ENCODE measurements at regions not wholly inside any gene's neighbourhood (a gene's known extent, or its start where the extent isn't known, plus 50 kb on each side); places are given as distances from the start of the nearest gene placed in this dataset.

DNA sequence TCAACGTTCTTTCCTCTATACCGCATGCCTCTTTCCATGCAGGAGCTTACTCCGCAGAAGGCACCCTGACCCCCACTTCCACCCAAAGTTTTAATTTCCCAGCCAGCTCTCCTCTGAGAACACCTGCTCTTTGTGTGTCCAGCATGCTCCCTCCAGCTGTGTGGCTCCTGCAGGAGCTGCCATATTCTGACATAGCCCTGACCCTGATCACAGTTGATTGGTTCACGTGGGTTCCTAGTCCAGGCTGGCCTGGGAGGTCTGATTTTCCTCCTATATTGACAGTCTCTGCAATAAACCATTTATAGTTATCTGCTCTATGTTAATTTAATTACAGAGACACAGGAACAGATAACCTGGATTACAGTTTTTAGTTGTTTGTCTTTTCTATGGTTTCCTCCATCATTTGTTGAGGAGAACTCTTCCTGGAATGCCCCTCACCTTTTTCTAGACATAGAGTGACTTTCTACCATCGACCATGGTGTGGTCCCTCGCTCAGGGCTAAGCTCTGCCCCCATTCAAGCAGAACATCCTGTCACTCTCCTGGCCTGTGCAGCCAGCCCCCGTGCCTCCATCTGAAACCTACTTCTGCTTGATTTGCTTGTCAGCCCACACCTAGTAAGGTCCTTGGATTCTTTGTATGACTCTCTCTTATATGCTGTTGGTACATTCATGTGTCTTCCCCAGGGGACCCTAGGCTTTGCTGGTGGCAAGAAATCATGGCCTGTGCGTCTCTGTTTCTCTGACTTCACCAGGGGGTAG, 231.5 kb downstream of the LPIN1 start:
- no peak for TF ChIP-seq CTCF (IDR thresholded peaks at IDR 0.05; ENCODE audit: low read depth, low read length)
- TF ChIP-seq EZH2phosphoT487 (IDR thresholded peaks at IDR 0.05; ENCODE audit: low read depth): no peak
- H3K27ac ChIP-seq (ENCODE audit: low read length): no peak overlapping the region
- no peaks in the 10 kb centered on the region; the same call in 1 of the 2 replicates for H3K27me3 ChIP-seq (ENCODE audit: low read depth, low read length)
- H3K9ac ChIP-seq (ENCODE audit: low read length): no peak overlapping the region
- H3K4me3 ChIP-seq (ENCODE audit: low read length): no peak overlapping the region
- no peaks in the 10 kb centered on the region for H4K20me1 ChIP-seq (ENCODE audit: insufficient read depth, low read length)
- no peak overlapping the region for H3K4me2 ChIP-seq (ENCODE audit: low read length)
- no peak overlapping the region for H2AFZ ChIP-seq (ENCODE audit: low read depth, low read length)
- no peaks in the 10 kb centered on the region for H3K79me2 ChIP-seq (ENCODE audit: low read length)
- peaks cover 17% of the 10 kb centered on the region; the same call in 1 of the 2 replicates for H3K9me3 ChIP-seq (ENCODE audit: insufficient read depth, low read length)
- no peaks in the 10 kb centered on the region for H3K4me1 ChIP-seq (ENCODE audit: low read length)
- H3K36me3 ChIP-seq (replicated peaks; ENCODE audit: low read depth, low read length): no peaks in the 10 kb centered on the region

GRCh38 chr2:11980809-11981208, 234.4 kb downstream of the LPIN1 start:
- no peak overlapping the region for H2AFZ ChIP-seq (ENCODE audit: low read depth, low read length)
- peaks cover 10% of the 10 kb centered on the region; the same call in 1 of the 2 replicates for H3K27me3 ChIP-seq (ENCODE audit: low read depth, low read length)
- H3K4me2 ChIP-seq (ENCODE audit: low read length): no peak overlapping the region
- no peaks in the 10 kb centered on the region for H3K4me1 ChIP-seq (ENCODE audit: low read length)
- H3K27ac ChIP-seq (ENCODE audit: low read length): no peak overlapping the region
- no peak overlapping the region for H3K9ac ChIP-seq (ENCODE audit: low read length)
- no peak overlapping the region for H3K4me3 ChIP-seq (ENCODE audit: low read length)
- H3K36me3 ChIP-seq (replicated peaks; ENCODE audit: low read depth, low read length): no peaks in the 10 kb centered on the region
- no peaks in the 10 kb centered on the region for H4K20me1 ChIP-seq (ENCODE audit: insufficient read depth, low read length)
- TF ChIP-seq EZH2phosphoT487 (IDR thresholded peaks at IDR 0.05; ENCODE audit: low read depth) (no peak), CTCF (IDR thresholded peaks at IDR 0.05; ENCODE audit: low read depth, low read length) (no peak)
- peaks cover 3% of the 10 kb centered on the region; the same call in 1 of the 2 replicates for H3K9me3 ChIP-seq (ENCODE audit: insufficient read depth, low read length)
- no peaks in the 10 kb centered on the region for H3K79me2 ChIP-seq (ENCODE audit: low read length)

DNA sequence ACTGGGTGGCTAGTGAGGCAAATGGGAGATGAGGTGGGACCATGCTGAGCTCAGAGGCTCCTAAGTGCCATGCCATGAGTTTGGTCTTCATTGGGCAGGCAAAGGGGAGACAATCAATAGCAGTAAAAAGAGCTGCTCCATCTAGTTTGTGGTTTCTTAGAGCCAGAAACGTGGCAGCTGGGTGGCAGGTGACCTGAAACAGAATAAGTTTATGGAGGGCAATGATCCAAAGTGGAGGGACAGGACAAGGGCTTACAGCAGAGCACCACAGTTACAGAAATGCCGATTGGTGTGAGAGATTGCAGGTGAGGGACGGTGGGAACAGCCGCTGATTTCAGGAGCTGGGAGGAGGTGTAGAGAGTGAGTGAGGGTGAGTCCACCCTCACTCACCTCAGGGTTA, 237.0 kb downstream of the LPIN1 start:
- Histone ChIP-seq H3K4me3 (ENCODE audit: low read length) (no peak overlapping the region), H4K20me1 (ENCODE audit: insufficient read depth, low read length) (no peaks in the 10 kb centered on the region), H3K36me3 (replicated peaks; ENCODE audit: low read depth, low read length) (no peaks in the 10 kb centered on the region), H3K4me1 (ENCODE audit: low read length) (no peaks in the 10 kb centered on the region), H3K27ac (ENCODE audit: low read length) (no peak overlapping the region), H3K9ac (ENCODE audit: low read length) (no peak overlapping the region), H3K79me2 (ENCODE audit: low read length) (no peaks in the 10 kb centered on the region), H3K4me2 (ENCODE audit: low read length) (no peak overlapping the region), H3K9me3 (ENCODE audit: insufficient read depth, low read length) (no peaks in the 10 kb centered on the region), H3K27me3 (ENCODE audit: low read depth, low read length) (peaks cover 15% of the 10 kb centered on the region; the same call in 1 of the 2 replicates), H2AFZ (ENCODE audit: low read depth, low read length) (no peak overlapping the region)
- TF ChIP-seq CTCF (IDR thresholded peaks at IDR 0.05; ENCODE audit: low read depth, low read length) (no peak), EZH2phosphoT487 (IDR thresholded peaks at IDR 0.05; ENCODE audit: low read depth) (no peak)

GRCh38 chr2:11983870-11984269, 237.4 kb downstream of the LPIN1 start:
- Histone ChIP-seq H3K4me3 (ENCODE audit: low read length) (no peak overlapping the region), H2AFZ (ENCODE audit: low read depth, low read length) (no peak overlapping the region), H3K79me2 (ENCODE audit: low read length) (no peaks in the 10 kb centered on the region), H3K27me3 (ENCODE audit: low read depth, low read length) (peaks cover 18% of the 10 kb centered on the region; the same call in 1 of the 2 replicates), H3K27ac (ENCODE audit: low read length) (no peak overlapping the region), H3K9me3 (ENCODE audit: insufficient read depth, low read length) (no peaks in the 10 kb centered on the region), H4K20me1 (ENCODE audit: insufficient read depth, low read length) (no peaks in the 10 kb centered on the region), H3K4me2 (ENCODE audit: low read length) (no peak overlapping the region), H3K9ac (ENCODE audit: low read length) (no peak overlapping the region), H3K36me3 (replicated peaks; ENCODE audit: low read depth, low read length) (no peaks in the 10 kb centered on the region), H3K4me1 (ENCODE audit: low read length) (no peaks in the 10 kb centered on the region)
- TF ChIP-seq CTCF (IDR thresholded peaks at IDR 0.05; ENCODE audit: low read depth, low read length) (no peak), EZH2phosphoT487 (IDR thresholded peaks at IDR 0.05; ENCODE audit: low read depth) (no peak)
